ENCODE measurements at regions not wholly inside any gene's neighbourhood (a gene's known extent, or its start where the extent isn't known, plus 50 kb on each side); places are given as distances from the start of the nearest gene placed in this dataset.
"Not testable (repeated sequence)": the region's sequence is repeated elsewhere in the genome, so short reads cannot be mapped to it uniquely, and the experiment has no call there.

DNA sequence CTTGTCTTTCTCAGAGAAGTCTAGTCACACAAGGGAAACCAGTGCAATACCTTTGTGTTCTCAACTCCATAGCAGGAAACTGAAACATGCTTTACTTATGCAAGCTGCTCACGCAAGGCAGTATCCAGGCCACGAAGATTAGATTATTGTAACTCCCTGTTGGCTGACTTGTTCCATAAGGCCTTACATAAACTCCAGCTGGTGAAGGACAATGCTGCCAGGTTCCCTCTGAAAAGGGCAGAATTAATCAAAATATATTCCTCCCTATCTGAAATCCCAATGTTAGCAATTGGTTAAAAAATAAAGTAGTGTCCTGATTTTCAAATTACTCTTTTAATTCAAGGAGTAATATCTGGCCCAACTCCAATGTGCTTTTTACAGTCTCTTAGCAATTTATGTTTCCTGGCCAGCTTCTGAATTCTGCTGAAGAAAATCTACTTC, 966.6 kb downstream of the HACE1 start:
- DNase-seq (ENCODE audit: low read depth): no peak

DNA sequence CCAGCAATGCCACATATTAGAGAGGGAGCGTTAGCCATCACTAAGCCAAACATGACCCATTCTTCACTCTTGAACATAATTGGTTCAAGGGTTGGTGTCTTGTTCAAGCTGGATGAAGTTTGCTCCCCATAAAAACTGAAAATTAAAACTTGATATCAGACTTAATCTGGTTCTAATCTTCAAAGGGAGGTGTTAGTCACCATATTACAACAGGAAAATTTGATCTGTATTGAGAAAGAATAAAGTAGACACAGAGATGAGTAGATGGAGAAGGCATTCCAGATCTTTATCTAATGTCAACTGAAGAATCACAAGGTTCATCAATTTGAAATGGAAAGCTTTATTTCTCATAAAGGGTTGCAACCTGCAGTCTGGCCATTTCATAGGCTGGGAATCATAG, 972.8 kb downstream of the HACE1 start:
- no peak for DNase-seq (ENCODE audit: low read depth)

DNA sequence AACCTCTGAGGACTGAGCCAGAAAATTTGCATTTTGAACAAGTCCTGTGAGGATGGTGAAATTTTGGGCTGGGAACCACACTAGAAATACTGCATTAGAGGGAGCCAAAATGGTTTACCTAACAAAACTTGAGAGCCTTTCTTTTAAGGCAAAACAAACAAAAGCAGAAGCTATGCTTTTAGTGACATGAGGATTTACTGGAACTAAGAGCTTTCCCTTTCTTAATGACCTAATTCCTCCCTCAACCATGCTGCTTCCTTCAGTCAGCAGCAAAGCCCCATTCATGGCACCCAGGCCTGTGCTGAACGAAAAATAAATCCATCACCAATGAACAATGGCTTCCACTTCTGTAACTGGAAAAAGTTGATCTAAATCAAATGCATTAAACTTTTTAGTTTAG, 974.3 kb downstream of the HACE1 start:
- no peak for DNase-seq (ENCODE audit: low read depth)

DNA sequence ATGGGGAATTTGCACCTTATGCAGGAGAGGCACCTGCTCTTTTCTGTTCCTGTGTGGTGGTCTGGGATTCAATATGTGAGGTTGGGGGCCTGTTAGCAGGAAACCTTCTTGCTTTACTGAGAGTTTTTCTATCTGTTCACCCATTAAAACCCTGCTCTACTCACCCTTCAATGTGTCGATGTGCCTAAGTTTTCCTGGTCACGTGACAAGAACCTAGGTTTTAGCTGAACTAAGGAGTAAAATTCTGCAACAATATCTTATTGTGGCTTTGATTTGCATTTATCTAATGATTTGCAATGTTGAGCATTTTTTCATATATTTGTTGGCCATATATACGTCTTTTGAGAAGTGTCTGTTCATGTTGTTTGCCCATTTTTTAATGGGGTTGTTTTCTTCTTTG, 979.9 kb downstream of the HACE1 start:
- DNase-seq (ENCODE audit: low read depth): no peak

DNA sequence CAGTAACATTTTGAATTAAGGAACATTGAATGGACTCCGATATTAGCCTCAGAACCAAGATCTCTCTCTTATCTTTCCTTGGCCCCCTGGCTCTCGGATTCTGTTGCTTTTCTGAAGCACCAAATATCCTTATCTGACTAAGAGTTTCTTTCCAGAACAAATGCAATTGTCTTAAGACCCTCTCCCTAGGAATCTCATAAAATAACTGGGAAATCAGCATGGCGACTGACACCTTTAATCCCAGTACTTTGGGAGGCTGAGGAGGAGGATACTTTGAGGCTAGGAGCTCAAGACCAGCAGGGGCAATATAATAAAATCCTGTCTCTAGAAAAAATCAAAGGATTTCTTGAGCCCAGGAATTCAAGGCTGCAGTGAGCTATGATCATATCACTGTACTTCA, 984.5 kb downstream of the HACE1 start:
- DNase-seq (ENCODE audit: low read depth): no peak

DNA sequence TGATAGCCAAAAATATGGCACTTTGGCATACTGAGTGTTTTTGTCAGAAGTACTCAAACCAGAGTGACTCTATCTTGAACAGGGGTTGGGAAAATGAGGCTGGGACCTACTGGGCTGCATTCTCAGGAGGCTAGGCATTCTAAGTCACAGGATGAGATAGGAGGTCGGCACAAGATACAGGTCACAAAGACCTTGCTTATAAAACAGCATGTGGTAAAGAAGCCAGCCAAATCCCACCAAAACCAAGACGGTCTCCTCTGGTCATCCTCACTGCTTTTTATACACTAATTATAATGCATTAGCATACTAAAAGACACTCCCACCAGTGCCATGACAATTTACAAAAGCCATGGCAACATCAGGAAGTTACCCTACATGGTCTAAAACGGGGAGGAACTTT, 985.1 kb downstream of the HACE1 start:
- DNase-seq (ENCODE audit: low read depth): no peak

DNA sequence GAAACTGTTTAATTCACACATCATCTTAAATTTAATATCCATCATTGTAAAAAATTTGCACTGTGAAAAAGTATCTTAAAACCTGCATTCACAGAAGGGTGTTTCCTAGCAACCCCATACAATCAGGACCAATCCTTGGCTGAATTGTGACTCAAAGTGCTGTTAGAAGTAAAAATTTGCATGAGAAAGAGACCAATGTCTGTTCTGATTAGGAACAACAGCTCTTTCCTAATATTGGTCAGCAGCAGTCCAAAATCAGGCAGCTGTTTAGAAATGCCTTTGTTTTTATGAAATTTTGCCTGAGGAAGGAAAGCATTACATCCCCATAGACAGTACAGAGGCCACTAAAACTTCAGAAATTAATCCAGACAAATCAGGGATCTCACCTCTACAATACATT, 987.0 kb downstream of the HACE1 start:
- DNase-seq (ENCODE audit: low read depth): no peak

DNA sequence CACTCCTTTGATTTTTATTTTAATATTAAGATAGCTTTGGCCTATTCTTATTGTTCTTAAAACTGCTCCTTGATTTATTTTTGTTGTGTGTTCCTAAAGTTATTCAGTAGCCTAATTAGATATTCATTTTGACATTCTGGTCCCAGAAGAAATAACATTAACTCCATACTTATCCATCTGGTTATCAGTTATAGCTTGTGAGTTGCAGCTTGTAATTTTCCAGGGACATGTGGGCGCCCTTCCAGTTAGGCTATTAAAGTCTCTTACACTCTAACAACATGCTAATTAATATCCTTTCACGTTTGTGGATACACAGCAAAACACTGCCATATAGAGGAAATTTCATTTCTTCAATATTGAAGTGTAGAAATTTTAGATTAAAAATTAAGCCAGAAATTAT, 987.5 kb downstream of the HACE1 start:
- DNase-seq (ENCODE audit: low read depth): no peak

DNA sequence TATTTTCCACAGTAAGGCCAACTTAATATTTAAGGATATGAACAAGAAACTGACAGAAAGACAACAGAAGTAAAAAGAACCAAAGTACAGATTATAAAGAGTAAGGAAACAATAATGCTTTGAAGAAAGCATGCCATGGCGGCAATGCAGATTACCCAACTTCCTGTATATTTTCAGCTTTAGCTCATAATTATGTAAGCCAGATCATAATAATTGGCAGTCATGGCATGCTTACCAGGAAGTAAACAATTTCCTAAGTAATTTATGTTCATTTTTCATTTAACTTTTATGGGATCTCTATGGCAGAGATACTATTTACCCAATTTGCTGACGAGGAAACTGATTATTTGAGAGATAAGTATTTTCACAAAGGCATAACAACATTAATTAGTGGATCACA, 988.7 kb downstream of the HACE1 start:
- DNase-seq (ENCODE audit: low read depth): no peak

DNA sequence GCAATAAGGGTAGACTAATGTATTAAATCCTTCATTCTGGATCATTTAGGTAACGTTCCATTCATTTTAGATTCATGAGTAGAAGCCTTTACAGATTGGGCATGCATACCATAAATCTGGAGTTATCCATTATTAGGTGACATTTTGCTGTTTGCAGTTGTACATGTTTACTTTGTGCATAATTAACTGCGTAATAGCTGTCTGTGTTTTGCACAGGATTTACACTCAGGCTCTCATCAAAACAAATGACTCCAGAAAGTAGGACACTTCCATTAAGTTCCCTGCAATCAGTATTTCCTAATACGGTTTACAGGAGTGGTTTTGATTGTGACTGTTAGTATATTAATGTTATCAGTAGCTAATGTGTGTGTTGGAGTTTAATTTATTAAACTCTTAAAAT, 997.4 kb downstream of the HACE1 start:
- DNase-seq (ENCODE audit: low read depth): no peak

DNA sequence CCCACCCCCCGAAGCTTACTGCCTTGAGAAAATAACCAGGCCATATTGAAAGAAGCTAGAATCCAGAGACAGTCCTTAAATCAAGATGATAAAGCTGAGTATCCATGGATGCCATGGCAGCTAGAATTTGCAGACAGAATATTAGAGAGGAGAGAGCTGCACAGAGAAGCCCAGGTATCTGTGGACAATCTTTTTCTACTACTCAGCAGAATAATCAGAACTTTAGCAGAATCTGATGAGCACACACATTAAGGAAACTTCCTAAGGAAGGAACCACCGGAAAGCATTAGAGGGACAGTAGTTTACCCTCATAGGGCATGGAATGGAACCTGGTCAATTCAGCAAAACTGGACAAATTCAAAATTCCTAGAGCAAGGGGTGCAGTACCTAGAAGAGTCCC, 1001.7 kb downstream of the HACE1 start:
- no peak for DNase-seq (ENCODE audit: low read depth)

DNA sequence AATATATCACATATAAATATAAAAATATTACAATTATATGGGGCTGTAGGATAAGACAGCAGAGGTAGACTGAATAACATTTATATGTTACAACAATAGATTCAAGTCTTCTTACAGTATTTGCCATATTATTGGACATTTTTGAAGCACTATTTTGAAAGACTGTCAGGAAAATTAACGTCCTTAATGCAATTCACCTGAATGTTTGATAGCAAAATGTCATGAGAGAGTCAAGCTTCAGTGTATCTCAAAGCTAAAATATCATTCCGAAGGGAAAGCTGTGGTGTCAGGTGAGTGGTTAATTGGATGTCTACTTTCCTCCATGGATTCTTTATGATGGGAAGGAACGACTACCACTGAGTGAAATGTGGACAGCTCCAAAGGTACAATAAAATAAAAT, 1004.0 kb downstream of the HACE1 start:
- DNase-seq (ENCODE audit: low read depth): no peak

DNA sequence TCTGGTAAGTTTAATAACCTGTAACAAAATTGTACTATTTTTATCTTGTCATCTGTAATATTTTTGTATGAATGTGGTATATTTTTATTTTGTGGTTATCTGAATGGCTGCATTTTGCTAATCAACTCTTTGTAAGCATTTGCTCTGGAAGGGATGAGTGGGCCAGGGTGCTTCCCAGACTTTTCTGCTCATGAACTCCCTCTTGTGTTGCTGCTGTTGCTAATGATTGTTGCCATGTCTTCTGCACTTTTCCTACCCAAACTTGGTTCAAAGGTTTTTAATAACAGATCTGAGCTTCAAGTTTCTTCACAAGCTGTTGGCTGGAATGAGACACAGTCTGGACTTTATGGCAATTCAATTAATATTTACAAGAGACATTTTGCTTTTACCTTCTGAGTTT, 1005.7 kb downstream of the HACE1 start:
- no peak for DNase-seq (ENCODE audit: low read depth)

DNA sequence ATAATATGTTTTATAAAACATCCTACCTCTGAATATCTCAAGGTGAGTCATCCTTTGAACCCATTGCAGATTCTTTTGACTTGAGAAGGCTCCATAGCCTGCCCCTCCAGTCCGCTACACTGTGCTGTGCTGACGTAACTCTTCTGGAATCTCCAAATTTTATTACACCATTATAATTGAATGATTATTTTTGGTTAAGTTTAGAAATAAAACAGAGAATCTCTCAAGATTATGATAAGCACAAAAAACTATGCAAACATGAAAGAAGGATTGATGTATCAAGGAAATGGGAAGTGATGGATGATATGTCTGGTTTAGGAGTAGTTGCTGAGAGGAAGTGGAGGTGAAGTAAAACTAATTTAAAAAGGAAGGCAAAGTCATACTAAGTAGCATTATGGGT, 1021.3 kb downstream of the HACE1 start:
- DNase-seq (ENCODE audit: low read depth): no peak

DNA sequence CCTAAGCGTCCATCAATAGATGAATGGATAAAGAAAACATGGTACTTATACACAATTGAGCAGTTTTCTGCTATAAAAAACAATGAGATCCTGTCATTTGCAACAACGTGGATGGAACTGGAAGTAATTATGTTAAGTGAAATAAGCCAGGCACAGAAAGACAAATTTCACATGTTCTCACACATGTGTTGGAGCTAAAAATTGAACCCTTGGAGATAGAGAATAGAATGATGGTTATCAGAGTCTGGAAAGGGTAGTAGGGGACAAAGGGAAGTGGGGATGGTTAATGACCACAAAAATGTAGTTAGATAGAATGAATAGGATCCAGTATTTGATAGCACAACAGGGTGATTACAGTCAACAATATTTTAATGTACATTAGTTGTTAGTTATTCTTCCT, 1033.5 kb downstream of the HACE1 start:
- DNase-seq (ENCODE audit: low read depth): no peak

DNA sequence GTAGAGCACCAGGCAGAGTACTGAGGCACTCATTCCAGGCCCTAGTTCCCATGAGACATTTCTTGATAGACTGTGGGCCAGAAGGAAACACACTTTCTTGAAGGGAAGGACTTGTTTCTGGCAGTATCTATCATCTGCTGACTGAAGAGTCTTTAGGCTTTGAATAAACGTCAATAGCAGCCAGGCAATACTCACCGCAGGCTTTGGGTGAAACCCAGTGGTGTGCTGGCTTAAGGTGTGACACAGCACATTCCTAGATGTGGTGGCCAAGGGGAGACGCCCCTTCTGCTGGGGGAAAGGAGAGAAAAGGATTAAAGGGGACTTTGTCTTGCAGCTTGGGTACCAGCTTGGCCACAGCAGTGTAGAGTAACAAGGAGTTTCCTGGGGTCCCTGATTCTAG, 1039.6 kb downstream of the HACE1 start:
- no peak for DNase-seq (ENCODE audit: low read depth)

DNA sequence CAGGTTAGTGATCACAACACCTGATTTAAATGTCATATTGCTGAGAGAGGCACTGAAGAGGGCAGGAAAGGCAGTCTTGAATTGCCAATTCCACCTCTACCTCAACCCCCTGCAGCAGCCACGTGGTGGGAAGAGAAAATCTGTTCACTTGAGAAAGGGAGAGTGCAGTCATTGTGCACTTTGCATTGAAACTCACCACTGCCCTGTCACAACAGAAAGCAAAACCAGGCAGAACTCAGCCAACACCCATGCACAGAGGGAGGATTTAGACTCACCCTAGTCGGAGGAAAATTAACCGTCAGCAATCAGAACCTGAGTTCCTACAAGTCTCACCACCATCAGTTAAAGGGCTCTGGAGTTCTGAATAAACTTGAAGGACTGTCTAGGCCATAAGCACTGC, 1040.2 kb downstream of the HACE1 start:
- DNase-seq (ENCODE audit: low read depth): no peak

DNA sequence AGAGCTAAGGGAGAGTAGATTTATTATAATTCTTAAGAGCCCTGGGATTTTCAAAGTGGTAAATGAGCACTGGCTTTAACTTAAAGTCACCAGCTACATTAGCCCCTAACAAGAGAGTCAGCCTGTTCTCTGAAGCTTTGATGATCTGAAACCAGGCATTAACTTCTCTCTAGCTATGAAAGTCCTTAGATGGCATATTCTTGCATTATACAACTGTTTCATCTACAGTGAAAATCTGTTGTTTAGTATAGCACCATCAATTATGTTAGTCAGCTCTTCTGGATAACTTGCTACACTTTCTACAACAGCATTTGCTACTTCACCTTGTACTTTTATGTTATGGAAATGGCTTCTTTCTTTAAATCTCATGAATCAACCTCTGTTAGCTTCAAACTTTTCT, 1046.7 kb downstream of the HACE1 start:
- DNase-seq (ENCODE audit: low read depth): no peak

DNA sequence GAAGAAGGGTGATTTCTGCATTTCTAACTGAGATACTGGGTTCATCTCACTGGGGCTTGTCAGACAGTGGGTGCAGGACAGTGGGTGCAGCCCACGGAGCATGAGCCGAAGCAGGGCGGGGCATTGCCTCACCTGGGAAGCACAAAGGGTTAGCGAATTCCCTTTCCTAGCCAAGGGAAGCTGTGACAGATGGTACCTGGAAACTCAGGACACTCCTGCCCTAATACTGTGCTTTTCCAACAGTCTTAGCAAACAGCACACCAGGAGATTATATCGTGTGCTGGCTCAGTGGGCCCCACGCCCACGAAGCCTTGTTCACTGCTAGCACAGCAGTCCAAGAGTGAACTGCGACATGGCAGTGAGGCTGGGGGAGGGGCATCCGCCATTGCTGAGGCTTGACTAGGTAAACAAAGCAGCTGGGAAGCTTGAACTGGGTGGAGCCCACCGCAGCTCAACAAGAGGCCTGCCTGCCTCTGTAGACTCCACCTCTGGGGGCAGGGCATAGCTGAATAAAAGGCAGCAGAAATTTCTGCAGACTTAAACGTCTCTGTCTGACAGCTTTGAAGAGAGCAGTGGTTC, 1057.7 kb downstream of the HACE1 start:
- DNase-seq (ENCODE audit: low read depth): not testable (repeated sequence)

DNA sequence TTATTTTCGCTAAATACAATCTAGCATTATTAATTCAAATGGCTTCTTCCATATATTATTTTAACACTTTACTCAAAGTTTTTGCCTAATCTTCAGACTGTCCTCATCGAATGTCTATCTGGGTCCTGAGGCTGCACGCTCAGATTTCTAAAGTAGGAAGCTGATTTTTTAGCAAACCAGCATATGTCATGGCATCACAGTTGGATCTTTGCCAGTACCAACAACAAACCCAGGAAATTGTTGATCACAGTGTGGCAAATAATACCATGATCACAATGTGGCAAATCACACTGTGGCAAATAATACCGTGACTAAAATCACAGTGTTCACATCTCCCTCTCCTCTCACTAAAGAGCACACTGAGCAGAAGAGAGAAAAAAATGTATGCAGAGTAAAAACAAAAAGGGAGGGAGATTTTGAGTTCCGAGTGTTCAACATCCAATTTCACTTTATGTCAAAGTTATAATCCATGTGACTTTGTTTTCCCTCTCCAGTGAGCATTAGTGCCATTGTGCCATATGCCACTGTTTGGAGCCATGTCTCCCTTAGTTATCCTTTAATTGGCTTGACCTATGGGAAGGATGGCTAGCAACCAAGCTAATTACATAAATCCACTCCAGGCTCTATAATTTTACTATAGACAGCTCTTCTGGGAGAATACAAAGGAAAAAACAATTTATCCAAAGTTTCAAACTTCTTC, 1059.6 kb downstream of the HACE1 start:
- DNase-seq (ENCODE audit: low read depth): no peak

DNA sequence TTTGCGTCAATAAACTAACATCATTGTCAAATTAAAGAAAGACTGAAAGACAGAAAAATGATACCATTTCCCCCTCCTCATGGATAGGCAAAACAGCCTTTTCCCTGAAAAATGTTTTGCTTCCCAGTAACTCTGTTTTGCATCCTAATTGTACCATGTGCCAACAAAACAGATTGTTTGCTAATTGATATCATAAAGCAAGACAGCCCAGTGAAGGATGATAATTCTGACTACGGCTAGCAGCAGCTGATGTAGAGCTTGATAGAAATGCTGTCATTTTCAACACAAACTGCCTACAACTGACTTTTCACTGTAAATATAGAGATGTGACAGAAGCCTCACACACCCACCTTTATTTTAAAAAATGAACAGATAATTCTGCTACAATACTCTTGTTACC, 1061.6 kb downstream of the HACE1 start:
- DNase-seq (ENCODE audit: low read depth): no peak

DNA sequence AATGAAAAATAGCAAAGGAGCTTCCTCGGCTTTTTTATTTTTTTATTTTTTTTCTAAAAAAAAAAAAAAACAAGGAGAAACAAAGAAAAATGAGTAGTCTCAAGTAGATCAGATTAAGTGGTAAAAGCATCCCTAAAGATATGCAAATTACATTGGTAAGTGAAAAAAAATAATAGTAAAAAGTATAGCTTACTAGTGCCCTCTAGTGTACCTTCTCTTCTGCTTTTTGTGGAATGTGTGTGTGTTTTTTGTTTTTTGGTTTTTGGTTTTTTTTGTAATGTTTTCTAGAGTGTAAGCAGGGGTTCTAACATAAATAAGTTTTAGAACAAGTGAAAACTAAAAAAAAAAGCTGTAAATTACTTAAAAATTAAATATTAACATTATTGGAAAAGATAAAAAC, 1062.0 kb downstream of the HACE1 start:
- DNase-seq (ENCODE audit: low read depth): no peak

DNA sequence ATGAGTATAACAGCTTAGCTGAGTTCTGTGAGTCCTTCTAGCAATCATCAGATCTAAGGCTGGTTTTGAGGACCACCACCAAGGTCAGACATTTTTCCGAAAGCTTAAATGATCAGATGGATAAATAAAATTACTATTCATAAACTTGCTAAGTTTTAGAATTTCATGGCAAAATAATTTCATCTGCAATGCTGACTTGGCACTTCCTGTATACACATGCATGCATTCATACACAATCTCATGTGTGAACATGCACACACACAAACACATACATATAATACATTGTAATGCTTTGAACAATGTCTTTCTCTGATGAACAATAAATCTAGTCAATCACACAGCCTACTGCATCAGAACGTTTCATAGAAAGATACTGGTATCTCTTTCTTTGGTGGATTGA, 1068.3 kb downstream of the HACE1 start:
- no peak for DNase-seq (ENCODE audit: low read depth)

DNA sequence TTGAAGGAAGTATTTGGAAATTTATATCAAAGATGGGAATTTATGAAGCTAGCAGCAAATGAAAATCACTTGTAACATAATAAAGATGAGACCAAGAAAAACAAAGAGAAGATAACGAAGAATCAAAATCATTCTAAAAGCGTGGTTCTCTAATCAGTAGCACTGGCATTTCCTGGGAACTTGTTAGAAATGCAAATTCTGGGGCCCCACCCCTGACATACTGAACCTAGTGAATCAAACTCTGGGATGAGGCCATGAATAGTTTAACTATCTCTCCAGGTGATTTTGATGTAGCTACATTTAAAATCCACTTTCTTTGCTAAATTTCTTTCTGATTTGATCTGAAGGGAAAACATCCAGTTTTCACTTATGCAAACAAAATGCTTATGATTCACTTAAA, 1075.6 kb downstream of the HACE1 start:
- DNase-seq (ENCODE audit: low read depth): no peak

Data from stimulated activated CD8-positive, alpha-beta memory T cell treated with anti-CD3 and anti-CD28 coated beads, Interleukin-15, amount 100 ng/mL, for 1 hour (primary cell).